ENCODE measurements at regions not wholly inside any gene's neighbourhood (a gene's known extent, or its start where the extent isn't known, plus 50 kb on each side); places are given as distances from the start of the nearest gene placed in this dataset.
"Not testable (repeated sequence)": the region's sequence is repeated elsewhere in the genome, so short reads cannot be mapped to it uniquely, and the experiment has no call there.

GRCh38 chr18:1393929-1394328 lies 489.3 kb downstream of the ADCYAP1 start:
- no peaks in the 10 kb centered on the region for H3K36me3 Mint-ChIP-seq
- ATAC-seq (ENCODE audit: low read depth in 2 of 2) (no peak), DNase-seq (no peak)
- peaks cover 0 to 3% (median 0%) of the 10 kb centered on the region in 3 donors for H3K27me3 Mint-ChIP-seq
- H3K4me3 Mint-ChIP-seq = no peak overlapping the region
- H3K27ac Mint-ChIP-seq = no peak overlapping the region
- H3K9me3 Mint-ChIP-seq = peaks cover 0 to 5% (median 3%) of the 10 kb centered on the region in 7 donors
- H3K4me1 Mint-ChIP-seq = no peaks in the 10 kb centered on the region

GRCh38 chr18:1394426-1394825 lies 489.8 kb downstream of the ADCYAP1 start:
- no peaks in the 10 kb centered on the region for H3K36me3 Mint-ChIP-seq
- no peak overlapping the region for H3K27ac Mint-ChIP-seq
- H3K9me3 Mint-ChIP-seq = peaks cover 0 to 6% (median 0%) of the 10 kb centered on the region in 7 donors
- DNase-seq = no peak
- no peaks in the 10 kb centered on the region for H3K4me1 Mint-ChIP-seq
- no peak overlapping the region for H3K4me3 Mint-ChIP-seq
- H3K27me3 Mint-ChIP-seq = peaks cover 0 to 3% (median 0%) of the 10 kb centered on the region in 3 donors
- no peak for ATAC-seq (ENCODE audit: low read depth in 2 of 2)

GRCh38 chr18:1394966-1395365 lies 490.3 kb downstream of the ADCYAP1 start:
- peaks cover 0 to 8% (median 0%) of the 10 kb centered on the region in 7 donors for H3K9me3 Mint-ChIP-seq
- ATAC-seq (ENCODE audit: low read depth in 2 of 2) (no peak), DNase-seq (no peak)
- peaks cover 0 to 3% (median 0%) of the 10 kb centered on the region in 3 donors for H3K27me3 Mint-ChIP-seq
- no peak overlapping the region for H3K27ac Mint-ChIP-seq
- H3K4me1 Mint-ChIP-seq = no peaks in the 10 kb centered on the region
- H3K36me3 Mint-ChIP-seq = no peaks in the 10 kb centered on the region
- no peak overlapping the region for H3K4me3 Mint-ChIP-seq

- no peak for DNase-seq
- no peak for ATAC-seq (ENCODE audit: low read depth in 2 of 2)
- Mint-ChIP-seq H3K27me3 (no peaks in the 10 kb centered on the region), H3K27ac (no peak overlapping the region), H3K9me3 (peaks cover 0 to 4% (median 0%) of the 10 kb centered on the region in 7 donors), H3K4me1 (no peaks in the 10 kb centered on the region), H3K4me3 (no peak overlapping the region), H3K36me3 (no peaks in the 10 kb centered on the region)
Measured at GRCh38 chr18:1408376-1408775, 503.7 kb downstream of the ADCYAP1 start.

GRCh38 chr18:1412655-1413322 lies 508.1 kb downstream of the ADCYAP1 start:
- DNase-seq (no peak), ATAC-seq (ENCODE audit: low read depth in 2 of 2) (no peak)
- Mint-ChIP-seq H3K27ac (no peak overlapping the region), H3K27me3 (no peaks in the 10 kb centered on the region), H3K36me3 (no peaks in the 10 kb centered on the region), H3K4me3 (no peak overlapping the region), H3K9me3 (peaks cover 0 to 4% (median 0%) of the 10 kb centered on the region in 7 donors), H3K4me1 (no peaks in the 10 kb centered on the region)

GRCh38 chr18:1413323-1413675 lies 508.6 kb downstream of the ADCYAP1 start:
- H3K27me3 Mint-ChIP-seq = no peaks in the 10 kb centered on the region
- H3K36me3 Mint-ChIP-seq = no peaks in the 10 kb centered on the region
- H3K27ac Mint-ChIP-seq = no peak overlapping the region
- ATAC-seq (ENCODE audit: low read depth in 2 of 2) (no peak), DNase-seq (no peak)
- H3K9me3 Mint-ChIP-seq = peaks cover 0 to 4% (median 0%) of the 10 kb centered on the region in 7 donors
- no peaks in the 10 kb centered on the region for H3K4me1 Mint-ChIP-seq
- H3K4me3 Mint-ChIP-seq = no peak overlapping the region

GRCh38 chr18:1416074-1416473 lies 511.4 kb downstream of the ADCYAP1 start:
- Mint-ChIP-seq H3K4me3 (no peak overlapping the region), H3K4me1 (no peaks in the 10 kb centered on the region), H3K27me3 (no peaks in the 10 kb centered on the region), H3K9me3 (peaks cover 0 to 3% (median 0%) of the 10 kb centered on the region in 7 donors), H3K27ac (no peak overlapping the region), H3K36me3 (no peaks in the 10 kb centered on the region)
- DNase-seq (no peak), ATAC-seq (ENCODE audit: low read depth in 2 of 2) (no peak)

- H3K9me3 Mint-ChIP-seq = peaks cover 0 to 3% (median 0%) of the 10 kb centered on the region in 7 donors
- no peaks in the 10 kb centered on the region for H3K27me3 Mint-ChIP-seq
- no peaks in the 10 kb centered on the region for H3K36me3 Mint-ChIP-seq
- no peak overlapping the region for H3K4me3 Mint-ChIP-seq
- no peaks in the 10 kb centered on the region for H3K4me1 Mint-ChIP-seq
- H3K27ac Mint-ChIP-seq = no peak overlapping the region
- no peak for ATAC-seq (ENCODE audit: low read depth in 2 of 2)
- DNase-seq = no peak
Measured at GRCh38 chr18:1421502-1421901, 516.8 kb downstream of the ADCYAP1 start.

- DNase-seq = no peak
- Mint-ChIP-seq H3K36me3 (no peaks in the 10 kb centered on the region), H3K27me3 (no peaks in the 10 kb centered on the region), H3K4me3 (no peak overlapping the region), H3K9me3 (peaks cover 0 to 3% (median 0%) of the 10 kb centered on the region in 7 donors), H3K4me1 (no peaks in the 10 kb centered on the region), H3K27ac (no peak overlapping the region)
- ATAC-seq (ENCODE audit: low read depth in 2 of 2) = no peak
Measured at GRCh38 chr18:1422634-1423033, 518.0 kb downstream of the ADCYAP1 start.

- ATAC-seq (ENCODE audit: low read depth in 2 of 2) = no peak
- H3K4me3 Mint-ChIP-seq = no peak overlapping the region
- DNase-seq = no peak
- H3K4me1 Mint-ChIP-seq = no peaks in the 10 kb centered on the region
- H3K27me3 Mint-ChIP-seq = no peaks in the 10 kb centered on the region
- no peak overlapping the region for H3K27ac Mint-ChIP-seq
- peaks cover 0 to 4% (median 0%) of the 10 kb centered on the region in 7 donors for H3K9me3 Mint-ChIP-seq
- no peaks in the 10 kb centered on the region for H3K36me3 Mint-ChIP-seq
Measured at GRCh38 chr18:1425679-1426078, 521.0 kb downstream of the ADCYAP1 start.

- no peaks in the 10 kb centered on the region for H3K27me3 Mint-ChIP-seq
- H3K36me3 Mint-ChIP-seq = no peaks in the 10 kb centered on the region
- ATAC-seq (ENCODE audit: low read depth in 2 of 2) (no peak), DNase-seq (no peak)
- no peak overlapping the region for H3K4me3 Mint-ChIP-seq
- H3K27ac Mint-ChIP-seq = no peak overlapping the region
- H3K4me1 Mint-ChIP-seq = no peaks in the 10 kb centered on the region
- H3K9me3 Mint-ChIP-seq = peaks cover 0 to 4% (median 0%) of the 10 kb centered on the region in 7 donors
Measured at GRCh38 chr18:1435487-1435886, 530.8 kb downstream of the ADCYAP1 start.

- Mint-ChIP-seq H3K4me3 (no peak overlapping the region), H3K9me3 (peaks cover 0 to 4% (median 0%) of the 10 kb centered on the region in 7 donors), H3K36me3 (no peaks in the 10 kb centered on the region), H3K27ac (no peak overlapping the region), H3K4me1 (no peaks in the 10 kb centered on the region), H3K27me3 (no peaks in the 10 kb centered on the region)
- no peak for DNase-seq
- no peak for ATAC-seq (ENCODE audit: low read depth in 2 of 2)
Measured at GRCh38 chr18:1436199-1436598, 531.5 kb downstream of the ADCYAP1 start.

- Mint-ChIP-seq H3K4me3 (no peak overlapping the region), H3K9me3 (peaks cover 0 to 4% (median 0%) of the 10 kb centered on the region in 7 donors), H3K27ac (no peak overlapping the region), H3K4me1 (no peaks in the 10 kb centered on the region), H3K27me3 (no peaks in the 10 kb centered on the region), H3K36me3 (no peaks in the 10 kb centered on the region)
- ATAC-seq (ENCODE audit: low read depth in 2 of 2) (no peak), DNase-seq (no peak)
Measured at GRCh38 chr18:1438458-1438910, 533.8 kb downstream of the ADCYAP1 start.

- H3K27me3 Mint-ChIP-seq = no peaks in the 10 kb centered on the region
- H3K27ac Mint-ChIP-seq = no peak overlapping the region
- H3K36me3 Mint-ChIP-seq = no peaks in the 10 kb centered on the region
- H3K4me1 Mint-ChIP-seq = no peaks in the 10 kb centered on the region
- no peak for DNase-seq
- H3K9me3 Mint-ChIP-seq = peaks cover 0 to 4% (median 0%) of the 10 kb centered on the region in 7 donors
- ATAC-seq (ENCODE audit: low read depth in 2 of 2) = no peak
- H3K4me3 Mint-ChIP-seq = no peak overlapping the region
Measured at GRCh38 chr18:1438967-1439366, 534.3 kb downstream of the ADCYAP1 start.

GRCh38 chr18:1444062-1444461 lies 539.4 kb downstream of the ADCYAP1 start:
- not testable (repeated sequence) for H3K27ac Mint-ChIP-seq; H3K36me3 Mint-ChIP-seq; H3K27me3 Mint-ChIP-seq; ATAC-seq (ENCODE audit: low read depth in 2 of 2); H3K4me1 Mint-ChIP-seq; H3K4me3 Mint-ChIP-seq; DNase-seq; H3K9me3 Mint-ChIP-seq

Data from naive B cell (primary cell).